Activated CD8-positive, alpha-beta memory T cell treated with anti-CD3 and anti-CD28 coated beads for 4 hours (primary cell): ENCODE measurements at regions not wholly inside any gene's neighbourhood (a gene's known extent, or its start where the extent isn't known, plus 50 kb on each side); places are given as distances from the start of the nearest gene placed in this dataset.

ENCODE experiments used
- DNase-seq, 2 donors: peaks; one replicate each; pipeline ENCODE4 v3.0.0-alpha.2; 2020; ENCODE audit warnings: low read depth in 2 of 2

GRCh38 chr16:65510241-65510640, 388.4 kb upstream of the CDH11 start:
- DNase-seq = no peak

GRCh38 chr16:65509172-65509571, 387.3 kb upstream of the CDH11 start:
- DNase-seq = no peak

GRCh38 chr16:65500919-65501318, 379.1 kb upstream of the CDH11 start:
- no peak for DNase-seq

- no peak for DNase-seq
Observed at GRCh38 chr16:65500007-65500406, 378.1 kb upstream of the CDH11 start.

- DNase-seq = no peak
Observed at GRCh38 chr16:65499566-65499965, 377.7 kb upstream of the CDH11 start.

GRCh38 chr16:65497571-65497970, 375.7 kb upstream of the CDH11 start:
- no peak for DNase-seq

- no peak for DNase-seq
Observed at GRCh38 chr16:65495106-65495505, 373.2 kb upstream of the CDH11 start.

- DNase-seq = no peak
Observed at GRCh38 chr16:65494609-65495008, 372.7 kb upstream of the CDH11 start.

GRCh38 chr16:65494080-65494479, 372.2 kb upstream of the CDH11 start:
- DNase-seq = no peak

- no peak for DNase-seq
Observed at GRCh38 chr16:65490286-65490685, 368.4 kb upstream of the CDH11 start.

GRCh38 chr16:65489531-65490023, 367.7 kb upstream of the CDH11 start:
- DNase-seq = no peak

GRCh38 chr16:65487231-65487630, 365.4 kb upstream of the CDH11 start:
- no peak for DNase-seq

- no peak for DNase-seq
Observed at GRCh38 chr16:65481956-65482355, 360.1 kb upstream of the CDH11 start.

- DNase-seq = no peak
Observed at GRCh38 chr16:65480281-65481091, 358.6 kb upstream of the CDH11 start.

GRCh38 chr16:65476448-65476955, 354.6 kb upstream of the CDH11 start:
- no peak for DNase-seq

GRCh38 chr16:65473699-65474098, 351.8 kb upstream of the CDH11 start:
- DNase-seq = no peak

GRCh38 chr16:65469116-65469515, 347.3 kb upstream of the CDH11 start:
- no peak for DNase-seq

- DNase-seq = no peak
Observed at GRCh38 chr16:65468133-65468532, 346.3 kb upstream of the CDH11 start.

GRCh38 chr16:65463652-65464260, 341.9 kb upstream of the CDH11 start:
- DNase-seq = no peak

GRCh38 chr16:65457084-65457483, 335.2 kb upstream of the CDH11 start:
- DNase-seq = no peak

- DNase-seq = no peak
Observed at GRCh38 chr16:65455761-65456160, 333.9 kb upstream of the CDH11 start.

GRCh38 chr16:65453646-65454045, 331.8 kb upstream of the CDH11 start:
- no peak for DNase-seq

- no peak for DNase-seq
Observed at GRCh38 chr16:65449526-65449925, 327.7 kb upstream of the CDH11 start.
